Panc1 (cell line): ENCODE measurements at regions not wholly inside any gene's neighbourhood (a gene's known extent, or its start where the extent isn't known, plus 50 kb on each side); places are given as distances from the start of the nearest gene placed in this dataset.
"Not testable (repeated sequence)": the region's sequence is repeated elsewhere in the genome, so short reads cannot be mapped to it uniquely, and the experiment has no call there.

Experiments
- ATAC-seq: fragments of 200-7000 bp; cut with Tn5 transposase; 2 replicates; pipeline ENCODE4 v1.9.1; 2020; ENCODE audit warnings: mild to moderate bottlenecking, moderate library complexity
- BruUV-seq: library from RNA; stranded (reverse); fragments of 400-500 nt; replicated peaks from 2 replicates; lab custom pipeline; 2021; lab: Mats Ljungman, UMichigan
- CTCF ChIA-PET: fragments of 300-600 bp; sonication (Branson Sonifier 250); formaldehyde crosslinking; loops from one replicate; lab custom pipeline; 2022; ENCODE audit warnings: antibody characterized with exemption; lab: Charles Lee
- POLR2A ChIA-PET: fragments of 300-600 bp; sonication (Branson Sonifier 250); formaldehyde crosslinking; loops from one replicate; lab custom pipeline; 2022; ENCODE audit warnings: antibody characterized with exemption; lab: Charles Lee
- DNase-seq: peaks from one replicate; pipeline ENCODE4 v3.0.0-alpha.2; 2010; ENCODE audit warnings: low read depth, low spot score
- H3K27ac ChIP-seq: 2 replicates; pipeline ENCODE4 v1.5.1; 2011; ENCODE audit warnings: mild to moderate bottlenecking, low read length, inconsistent platforms
- H3K27me3 ChIP-seq: fragments of 200-500 bp; sonication (Bioruptor generic); 2 replicates; pipeline ENCODE4 v1.6.0; 2014; ENCODE audit warnings: low read length, inconsistent platforms; ENCODE audit not compliant: control insufficient read depth, insufficient read depth
- H3K36me3 ChIP-seq: fragments of 200-500 bp; sonication (Bioruptor generic); 2 replicates; pipeline ENCODE4 v1.5.1; 2014; ENCODE audit warnings: inconsistent platforms, mild to moderate bottlenecking, low read length, moderate library complexity; ENCODE audit not compliant: control insufficient read depth, insufficient read depth
- H3K4me1 ChIP-seq: 2 replicates; pipeline ENCODE4 v1.5.1; 2011; ENCODE audit warnings: inconsistent platforms, mild to moderate bottlenecking, low read length, moderate library complexity; ENCODE audit not compliant: control insufficient read depth, insufficient read depth
- H3K4me3 ChIP-seq, 2 experiments: 2 replicates each; pipeline ENCODE4 v1.5.1; 2011 to 2012; ENCODE audit warnings: low read depth in 2 of 2, low read length in 2 of 2, mild to moderate bottlenecking in 2 of 2, inconsistent platforms in 1 of 2, moderate library complexity in 1 of 2
- H3K9me3 ChIP-seq: fragments of 200-500 bp; sonication (Bioruptor generic); 2 replicates; pipeline ENCODE4 v1.5.1; 2014; ENCODE audit warnings: low read depth, mild to moderate bottlenecking, inconsistent platforms, low read length, moderate library complexity; ENCODE audit not compliant: control insufficient read depth, insufficient read depth
- POLR2AphosphoS5 ChIP-seq: IDR thresholded peaks from 2 replicates; pipeline ENCODE4 v1.6.1; 2012; ENCODE audit warnings: mild to moderate bottlenecking, low read depth, low read length, moderate library complexity
- SIN3A ChIP-seq: IDR thresholded peaks from 2 replicates; pipeline ENCODE4 v1.6.1; 2012; ENCODE audit warnings: low read depth, mild to moderate bottlenecking, low read length, moderate library complexity, borderline replicate concordance; ENCODE audit not compliant: insufficient read depth
- TCF7L2 ChIP-seq: IDR thresholded peaks from 2 replicates; pipeline ENCODE4 v1.6.1; 2011; ENCODE audit warnings: mild to moderate bottlenecking, low read depth, low read length, inconsistent platforms
- in situ Hi-C: cut with HindIII; loops from 2 replicates; pipeline ENCODE4 v1.10.0; 2016; ENCODE audit warnings: low sequenced_read_pairs, low pct_unique_long_range_greater_than_20kb
- intact Hi-C: fragments of 100-400 bp; cut with micrococcal nuclease; formaldehyde crosslinking; loops from one replicate; pipeline ENCODE4 v1.10.0; 2022; ENCODE audit not compliant: unreplicated experiment
- TF ChIP-seq, protein P1 (sequence below), 2 experiments: IDR thresholded peaks; 2 replicates each; pipeline ENCODE4 v1.6.1; 2011 to 2012; ENCODE audit warnings: low read depth in 2 of 2, control low read depth in 1 of 2, low read length in 1 of 2, mild to moderate bottlenecking in 1 of 2, moderate library complexity in 1 of 2; ENCODE audit not compliant: insufficient read depth in 1 of 2
- TF ChIP-seq, protein P2 (sequence below): fragments of 450-650 bp; IDR thresholded peaks from 2 replicates; pipeline ENCODE4 v1.5.1; 2017; ENCODE audit warnings: mild to moderate bottlenecking

DNA sequence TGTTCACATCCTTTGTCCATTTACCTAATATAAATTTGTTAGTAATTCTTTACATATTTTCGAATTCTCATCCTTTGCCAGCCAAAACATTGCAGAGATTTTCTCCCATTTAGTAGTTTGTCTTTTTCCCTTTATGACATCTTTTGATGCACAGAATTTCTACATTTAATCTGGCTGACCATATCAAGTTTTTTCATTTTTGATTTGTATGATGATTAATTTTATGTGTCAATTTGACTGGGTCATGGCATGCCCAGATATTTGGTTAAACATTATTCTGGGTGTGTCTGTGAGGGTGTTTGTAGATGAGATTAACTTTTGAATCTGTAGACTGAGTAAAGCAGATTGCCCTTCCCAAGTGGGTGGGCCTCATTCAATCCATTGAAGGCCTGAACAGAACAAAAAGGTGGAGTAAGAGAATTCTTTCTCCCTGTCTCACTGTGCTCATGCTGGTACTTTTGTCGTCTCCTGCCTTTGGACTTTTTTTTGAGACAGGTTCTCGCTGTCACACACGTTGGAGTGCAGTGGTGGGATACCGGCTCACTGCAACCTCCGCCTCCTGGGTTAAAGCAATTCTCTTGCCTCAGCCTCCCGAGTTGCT lies 72.1 kb upstream of the EPB41L1 start:
- no peaks in the 10 kb centered on the region for H3K27me3 ChIP-seq
- H3K36me3 ChIP-seq, result no peaks in the 10 kb centered on the region
- no peak for DNase-seq
- no peak overlapping the region for H3K4me3 ChIP-seq
- TF ChIP-seq POLR2AphosphoS5 (no peak), SIN3A (no peak), TCF7L2 (no peak)
- TF ChIP-seq, protein P1, sequence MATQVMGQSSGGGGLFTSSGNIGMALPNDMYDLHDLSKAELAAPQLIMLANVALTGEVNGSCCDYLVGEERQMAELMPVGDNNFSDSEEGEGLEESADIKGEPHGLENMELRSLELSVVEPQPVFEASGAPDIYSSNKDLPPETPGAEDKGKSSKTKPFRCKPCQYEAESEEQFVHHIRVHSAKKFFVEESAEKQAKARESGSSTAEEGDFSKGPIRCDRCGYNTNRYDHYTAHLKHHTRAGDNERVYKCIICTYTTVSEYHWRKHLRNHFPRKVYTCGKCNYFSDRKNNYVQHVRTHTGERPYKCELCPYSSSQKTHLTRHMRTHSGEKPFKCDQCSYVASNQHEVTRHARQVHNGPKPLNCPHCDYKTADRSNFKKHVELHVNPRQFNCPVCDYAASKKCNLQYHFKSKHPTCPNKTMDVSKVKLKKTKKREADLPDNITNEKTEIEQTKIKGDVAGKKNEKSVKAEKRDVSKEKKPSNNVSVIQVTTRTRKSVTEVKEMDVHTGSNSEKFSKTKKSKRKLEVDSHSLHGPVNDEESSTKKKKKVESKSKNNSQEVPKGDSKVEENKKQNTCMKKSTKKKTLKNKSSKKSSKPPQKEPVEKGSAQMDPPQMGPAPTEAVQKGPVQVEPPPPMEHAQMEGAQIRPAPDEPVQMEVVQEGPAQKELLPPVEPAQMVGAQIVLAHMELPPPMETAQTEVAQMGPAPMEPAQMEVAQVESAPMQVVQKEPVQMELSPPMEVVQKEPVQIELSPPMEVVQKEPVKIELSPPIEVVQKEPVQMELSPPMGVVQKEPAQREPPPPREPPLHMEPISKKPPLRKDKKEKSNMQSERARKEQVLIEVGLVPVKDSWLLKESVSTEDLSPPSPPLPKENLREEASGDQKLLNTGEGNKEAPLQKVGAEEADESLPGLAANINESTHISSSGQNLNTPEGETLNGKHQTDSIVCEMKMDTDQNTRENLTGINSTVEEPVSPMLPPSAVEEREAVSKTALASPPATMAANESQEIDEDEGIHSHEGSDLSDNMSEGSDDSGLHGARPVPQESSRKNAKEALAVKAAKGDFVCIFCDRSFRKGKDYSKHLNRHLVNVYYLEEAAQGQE (IDR thresholded peaks at IDR 0.05; ENCODE audit: insufficient read depth in 1 of 2, low read depth in 2 of 2, low read length in 1 of 2), result no peak
- TF ChIP-seq, protein P2, sequence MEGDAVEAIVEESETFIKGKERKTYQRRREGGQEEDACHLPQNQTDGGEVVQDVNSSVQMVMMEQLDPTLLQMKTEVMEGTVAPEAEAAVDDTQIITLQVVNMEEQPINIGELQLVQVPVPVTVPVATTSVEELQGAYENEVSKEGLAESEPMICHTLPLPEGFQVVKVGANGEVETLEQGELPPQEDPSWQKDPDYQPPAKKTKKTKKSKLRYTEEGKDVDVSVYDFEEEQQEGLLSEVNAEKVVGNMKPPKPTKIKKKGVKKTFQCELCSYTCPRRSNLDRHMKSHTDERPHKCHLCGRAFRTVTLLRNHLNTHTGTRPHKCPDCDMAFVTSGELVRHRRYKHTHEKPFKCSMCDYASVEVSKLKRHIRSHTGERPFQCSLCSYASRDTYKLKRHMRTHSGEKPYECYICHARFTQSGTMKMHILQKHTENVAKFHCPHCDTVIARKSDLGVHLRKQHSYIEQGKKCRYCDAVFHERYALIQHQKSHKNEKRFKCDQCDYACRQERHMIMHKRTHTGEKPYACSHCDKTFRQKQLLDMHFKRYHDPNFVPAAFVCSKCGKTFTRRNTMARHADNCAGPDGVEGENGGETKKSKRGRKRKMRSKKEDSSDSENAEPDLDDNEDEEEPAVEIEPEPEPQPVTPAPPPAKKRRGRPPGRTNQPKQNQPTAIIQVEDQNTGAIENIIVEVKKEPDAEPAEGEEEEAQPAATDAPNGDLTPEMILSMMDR, result no peak
- no peak for ATAC-seq
- POLR2A ChIA-PET, result no interaction called here
- no TSS peak for BruUV-seq
- in situ Hi-C loops (no loop called here), intact Hi-C loops (no loop called here)
- no peaks in the 10 kb centered on the region; the same call in 1 of the 2 replicates for H3K9me3 ChIP-seq
- H3K27ac ChIP-seq, result no peak overlapping the region
- H3K4me1 ChIP-seq, result peaks cover 10% of the 10 kb centered on the region
- CTCF ChIA-PET, result no interaction called here

DNA sequence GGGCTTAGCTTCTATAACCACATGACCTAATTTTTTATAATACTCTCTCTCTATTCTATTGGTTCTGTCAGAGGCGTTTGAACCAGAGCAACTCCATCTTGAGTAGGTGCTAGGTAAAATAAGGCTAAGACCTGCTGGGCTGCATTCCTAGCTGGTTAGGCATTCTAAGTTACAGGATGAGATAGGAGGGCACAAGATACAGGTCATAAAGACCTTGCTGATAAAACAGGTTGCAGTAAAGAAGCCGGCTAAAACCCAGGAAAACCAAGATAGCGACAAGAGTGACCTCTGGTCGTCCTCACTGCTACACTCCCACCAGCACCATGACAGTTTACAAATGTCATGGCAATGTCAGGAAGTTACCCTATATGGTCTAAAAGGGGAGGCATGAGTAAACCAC lies 71.3 kb upstream of the EPB41L1 start:
- intact Hi-C loops, H3K27me3 ChIP-seq, DNase-seq, H3K9me3 ChIP-seq, H3K27ac ChIP-seq, H3K4me3 ChIP-seq, in situ Hi-C loops, H3K36me3 ChIP-seq, ATAC-seq, BruUV-seq, CTCF ChIA-PET, POLR2A ChIA-PET: not testable (repeated sequence)
- H3K4me1 ChIP-seq, result peaks cover 10% of the 10 kb centered on the region

DNA sequence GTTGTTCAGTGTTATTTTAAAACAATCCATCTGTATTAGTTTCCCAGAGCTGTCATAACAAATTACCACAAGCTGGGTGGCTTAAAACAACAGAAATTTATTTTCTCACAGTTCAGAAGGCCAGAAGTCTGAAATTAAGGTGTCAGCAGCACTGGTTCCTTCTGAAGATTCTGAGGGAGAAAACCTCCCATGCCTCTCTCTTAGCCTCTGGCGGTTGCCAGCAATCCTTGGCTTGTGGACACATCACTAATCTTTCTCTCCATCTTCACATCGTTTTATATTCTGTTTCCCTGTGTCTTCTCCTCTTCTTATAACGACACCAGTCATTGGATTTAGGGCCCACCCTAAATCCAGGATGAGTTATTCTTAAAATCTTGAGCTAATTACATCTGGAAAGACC lies 70.2 kb upstream of the EPB41L1 start:
- Histone ChIP-seq H3K4me1 (peaks cover 10% of the 10 kb centered on the region), H3K9me3 (no peaks in the 10 kb centered on the region; the same call in 1 of the 2 replicates), H3K36me3 (no peaks in the 10 kb centered on the region), H3K4me3 (no peak overlapping the region), H3K27ac (no peak overlapping the region), H3K27me3 (no peaks in the 10 kb centered on the region)
- DNase-seq (no peak), ATAC-seq (no peak)
- in situ Hi-C loops (no loop called here), intact Hi-C loops (no loop called here)
- ChIA-PET POLR2A (no interaction called here), CTCF (no interaction called here)
- no TSS peak for BruUV-seq
- no peak for TF ChIP-seq TCF7L2
- no peak for TF ChIP-seq POLR2AphosphoS5
